HG03045 (cell line): ENCODE measurements at regions not wholly inside any gene's neighbourhood (a gene's known extent, or its start where the extent isn't known, plus 50 kb on each side); places are given as distances from the start of the nearest gene placed in this dataset.

Experiments used
- ATAC-seq: cut with Tn5 transposase; IDR thresholded peaks from one replicate; pipeline ENCODE4 v1.9.1; 2021; ENCODE audit warnings: mild to moderate bottlenecking, moderate library complexity; ENCODE audit not compliant: unreplicated experiment

DNA sequence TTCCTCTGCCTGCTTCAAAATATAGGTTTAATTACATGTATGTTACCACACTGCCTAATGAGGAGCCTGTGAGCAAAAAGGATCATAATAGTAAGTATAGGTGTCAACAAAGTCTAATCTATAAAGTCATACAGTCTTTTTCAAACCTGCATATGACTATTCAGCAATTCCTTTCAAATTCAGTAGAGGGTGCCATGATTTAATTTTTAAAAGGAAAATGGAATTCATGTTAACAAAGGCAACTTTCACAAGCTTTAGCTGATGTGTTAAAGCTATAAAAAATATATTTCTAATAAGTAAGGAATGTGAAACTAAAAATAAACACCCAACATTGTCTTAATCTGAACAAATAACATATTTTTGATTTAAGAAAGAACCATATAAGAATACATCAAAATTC, 52.1 kb downstream of the MPP7 start:
- no peak for ATAC-seq

DNA sequence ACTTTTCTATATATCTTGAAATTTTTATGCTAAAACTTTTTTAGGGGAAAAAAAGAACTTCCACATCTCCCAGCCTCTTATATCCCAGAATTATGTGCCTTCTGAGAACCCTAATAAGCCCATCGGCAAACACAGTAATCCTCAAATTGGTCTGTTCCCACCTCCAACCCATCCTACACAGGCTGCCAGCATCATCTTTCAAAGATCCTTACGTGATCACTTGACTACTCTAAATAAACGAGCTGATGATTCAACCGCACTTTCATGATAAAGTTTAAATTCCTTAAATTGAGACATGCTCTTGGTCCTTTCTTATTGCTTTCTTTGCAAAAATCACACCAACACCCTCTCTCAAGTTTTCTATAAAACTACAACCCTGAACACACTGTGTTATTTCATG, 52.5 kb downstream of the MPP7 start:
- ATAC-seq, result no peak

DNA sequence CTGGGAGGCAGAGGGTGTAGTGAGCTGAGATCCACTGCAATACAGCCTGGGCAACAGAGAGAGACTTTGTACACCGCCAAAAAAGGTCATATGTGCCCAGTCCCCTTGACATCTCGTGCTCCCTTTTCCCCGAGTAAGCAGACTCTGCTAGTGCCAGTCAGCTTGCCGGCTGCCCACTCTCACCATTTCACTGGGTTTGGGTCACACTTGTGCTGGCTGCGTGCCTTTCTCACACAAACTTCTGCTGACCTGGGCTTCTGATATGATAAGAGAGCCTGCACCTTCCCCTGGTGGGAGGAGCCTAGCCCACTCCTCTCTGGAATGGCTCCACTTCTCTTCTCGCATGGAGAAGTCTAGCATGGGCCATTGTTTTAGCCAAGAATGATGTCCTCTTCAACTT, 53.4 kb downstream of the MPP7 start:
- no peak for ATAC-seq

DNA sequence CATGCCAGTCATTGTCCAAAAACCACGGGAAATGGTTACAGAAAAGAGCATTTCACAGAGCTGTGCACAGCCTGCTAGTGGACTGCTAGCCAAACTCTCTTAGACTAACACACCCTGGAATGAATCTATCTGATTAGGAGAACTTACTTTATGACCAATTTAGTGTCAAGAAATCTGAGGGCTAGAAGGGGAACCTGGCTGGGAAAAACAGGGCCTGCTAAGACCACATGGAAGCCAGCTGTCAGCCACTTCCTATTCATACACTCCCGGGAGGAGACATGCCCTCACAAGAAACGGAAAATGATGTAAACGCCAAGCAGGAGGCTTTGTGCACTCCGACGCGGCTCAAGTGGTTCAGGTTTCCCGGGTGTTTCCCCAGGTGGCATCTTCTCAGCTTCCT, 54.8 kb downstream of the MPP7 start:
- no peak for ATAC-seq

DNA sequence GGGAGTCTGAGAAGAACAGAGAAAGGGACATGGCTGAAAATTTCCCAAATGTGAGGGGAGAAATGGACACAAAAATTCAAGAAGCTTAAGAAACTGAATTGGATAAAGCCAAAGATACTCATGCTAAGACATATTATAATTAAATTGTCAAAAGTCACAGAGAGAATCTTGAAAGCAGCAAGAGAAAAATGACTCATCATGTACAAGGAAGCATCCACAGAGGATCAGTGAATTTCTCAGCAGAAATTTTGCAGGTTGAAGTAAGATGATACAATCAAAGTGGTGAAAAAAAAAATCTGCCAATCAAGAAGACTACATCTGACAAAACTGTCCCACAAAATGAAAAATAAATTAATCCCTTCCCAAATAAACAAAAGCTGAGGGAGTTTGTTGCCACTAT, 56.8 kb downstream of the MPP7 start:
- ATAC-seq, result no peak

DNA sequence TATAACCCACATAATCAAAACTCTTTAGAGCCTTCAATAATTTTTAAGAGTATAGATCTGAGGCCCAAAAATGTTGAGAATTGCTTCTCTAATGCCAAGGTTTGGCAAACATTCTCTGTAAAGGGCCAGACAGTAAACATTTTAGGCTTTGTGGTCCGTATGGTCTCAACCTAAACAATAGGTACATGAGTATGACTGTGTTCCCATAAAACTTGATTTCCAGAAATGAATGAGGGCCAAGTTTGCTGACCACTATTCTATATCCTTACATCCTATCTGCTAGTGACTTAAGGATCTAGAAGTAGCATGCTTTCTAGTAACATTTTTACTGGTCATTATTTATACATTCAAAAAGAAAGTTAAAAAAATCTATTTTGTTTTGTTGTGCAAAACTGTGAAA, 58.9 kb downstream of the MPP7 start:
- no peak for ATAC-seq

DNA sequence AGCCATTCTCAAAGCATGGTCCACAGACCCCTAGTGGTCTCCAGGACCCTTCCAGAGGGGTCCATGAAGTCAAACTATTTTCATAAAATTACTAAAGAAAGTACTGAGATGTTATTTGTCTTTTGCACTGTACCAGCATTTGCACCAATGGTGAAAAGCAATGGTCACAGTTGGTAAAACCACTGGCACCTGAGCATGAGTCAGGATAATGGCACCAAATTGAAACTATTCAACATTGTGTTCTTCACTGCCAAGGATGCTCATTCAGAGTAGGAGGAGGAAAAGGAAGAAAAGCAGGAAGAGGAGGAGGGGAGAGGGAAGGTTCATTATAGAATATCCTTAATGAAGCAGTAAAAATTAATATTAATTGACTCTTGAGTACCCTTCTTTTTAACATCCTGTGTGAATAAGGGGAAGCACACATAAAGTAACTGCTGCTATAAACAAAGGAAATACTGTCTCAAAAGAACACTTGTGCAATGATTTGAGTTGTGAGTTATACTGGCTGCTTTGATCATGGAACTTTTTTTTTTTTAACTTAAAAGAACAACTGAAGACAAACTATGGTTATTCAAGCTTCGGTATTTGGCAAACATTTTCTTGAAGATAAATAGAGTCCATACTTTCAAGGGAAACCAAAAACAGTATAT, 60.2 kb downstream of the MPP7 start:
- ATAC-seq, result no peak

DNA sequence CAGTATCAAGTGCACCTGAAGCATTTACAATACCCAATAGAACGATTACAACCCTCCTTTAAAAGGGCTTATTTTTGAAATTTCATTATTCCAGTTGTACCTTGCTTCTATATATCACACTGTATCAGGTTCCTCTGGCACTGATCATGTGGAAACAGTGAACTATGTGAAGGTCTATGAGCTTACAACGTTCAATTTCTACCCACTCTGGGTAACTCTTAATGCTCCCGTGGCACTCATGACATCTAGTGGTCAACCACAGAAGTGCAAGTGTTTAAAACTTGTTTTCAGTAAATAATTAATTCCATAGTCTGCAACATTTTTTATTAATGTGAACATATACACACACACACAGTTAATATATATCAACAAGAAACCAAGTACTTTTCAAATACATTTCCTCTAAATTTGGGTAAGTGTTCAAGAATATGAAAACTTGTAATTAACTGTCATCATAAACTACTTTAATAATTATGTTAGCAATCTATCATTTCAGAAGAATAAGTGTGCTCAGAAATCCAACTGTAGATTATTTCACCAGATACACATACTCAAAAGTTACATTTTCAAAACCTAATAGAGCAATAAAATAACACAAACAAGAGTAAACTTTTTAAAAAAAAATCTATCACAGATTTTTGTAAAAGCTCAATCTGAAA, 61.0 kb downstream of the MPP7 start:
- no peak for ATAC-seq

DNA sequence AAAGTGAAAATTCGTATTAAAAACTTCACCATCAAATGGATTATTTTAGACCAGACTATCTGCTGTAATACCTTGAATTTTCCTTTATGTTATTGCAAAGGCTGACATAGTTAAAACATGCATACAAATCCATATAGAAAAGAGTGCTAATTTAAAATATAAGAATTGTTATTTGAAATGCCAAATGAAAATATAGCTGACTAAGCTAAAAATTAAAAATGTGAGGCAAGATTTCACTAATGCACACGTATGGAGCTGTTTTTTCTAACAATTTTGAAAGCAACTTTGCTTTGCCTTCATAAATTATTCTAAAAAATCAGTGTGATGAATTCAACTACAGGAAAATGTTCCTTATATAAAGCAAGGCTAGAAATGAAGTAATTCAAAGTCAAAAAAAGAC, 62.5 kb downstream of the MPP7 start:
- no peak for ATAC-seq

DNA sequence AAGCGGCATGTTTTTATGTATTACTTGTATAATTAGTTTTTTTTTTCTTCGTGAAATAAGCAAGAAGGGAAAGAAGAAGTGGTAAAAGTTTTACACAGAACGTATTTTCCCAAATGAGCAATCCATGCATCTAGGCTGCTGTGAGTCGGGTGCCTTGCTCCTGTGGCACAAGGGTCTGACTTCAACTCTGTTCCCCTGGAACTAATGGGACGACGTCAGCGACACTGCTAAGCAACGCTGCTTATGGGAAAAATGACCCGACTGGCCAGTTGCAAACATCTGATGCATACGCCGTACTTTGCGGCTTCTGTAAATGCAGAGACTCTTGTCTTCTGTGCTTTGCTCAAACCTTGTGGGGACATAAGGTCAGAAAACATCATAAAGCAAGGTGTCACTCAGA, 66.3 kb downstream of the MPP7 start:
- no peak for ATAC-seq

DNA sequence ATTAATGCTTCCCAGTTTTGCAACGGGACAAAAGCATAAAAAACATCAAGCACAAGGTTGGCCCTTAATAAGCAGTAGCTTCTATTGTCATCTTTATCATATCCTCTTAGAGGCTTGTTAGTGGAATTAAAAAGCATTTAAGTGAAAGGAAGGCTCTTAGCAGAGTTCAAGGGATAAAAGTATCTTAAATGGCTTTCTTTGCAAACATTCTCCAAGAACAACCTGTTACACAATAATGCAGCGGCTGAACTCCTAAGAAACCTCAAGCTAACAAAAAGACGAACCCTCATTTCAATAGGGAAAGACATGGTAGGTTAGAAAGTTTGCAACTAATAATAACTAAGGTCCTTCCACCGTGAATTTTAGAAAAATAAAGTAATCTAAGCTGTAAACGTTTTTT, 82.1 kb downstream of the MPP7 start:
- ATAC-seq, result no peak

DNA sequence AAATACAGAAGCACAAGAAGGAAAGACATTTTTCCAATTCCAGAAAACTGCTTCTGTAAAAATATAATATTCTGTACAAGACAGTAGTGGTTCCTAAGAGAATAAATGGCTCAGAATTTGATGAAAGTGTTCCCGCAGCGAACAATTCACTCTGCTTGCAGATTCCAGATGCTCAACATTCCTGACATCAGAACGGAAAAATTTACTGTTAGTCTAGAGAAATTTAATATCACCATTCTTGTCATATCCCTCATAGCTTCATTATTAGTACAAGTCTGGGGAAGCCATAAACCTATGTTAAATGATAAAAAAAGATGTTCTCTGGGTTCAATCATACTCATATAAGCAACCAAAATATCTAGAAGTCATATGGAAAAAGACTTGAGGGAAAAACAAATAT, 83.6 kb downstream of the MPP7 start:
- no peak for ATAC-seq

DNA sequence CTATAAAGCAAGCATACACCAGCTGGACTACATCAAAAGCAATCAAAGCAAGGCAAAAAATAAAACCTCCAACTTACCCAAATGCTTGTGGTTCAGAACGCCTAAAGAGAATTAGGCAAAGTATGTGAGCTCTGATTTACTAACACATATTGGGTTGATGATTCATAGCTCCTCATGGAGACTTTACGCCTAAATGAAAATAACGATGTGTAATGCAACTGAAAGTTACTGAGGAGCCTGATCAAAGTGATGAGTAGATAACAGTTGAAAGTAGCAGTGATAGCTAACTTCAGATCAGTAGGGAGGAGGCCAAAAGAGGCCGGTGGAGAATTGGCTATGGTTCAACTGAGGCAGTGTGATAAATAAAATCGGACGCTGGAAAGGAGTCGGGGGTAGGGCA, 85.0 kb downstream of the MPP7 start:
- no peak for ATAC-seq

DNA sequence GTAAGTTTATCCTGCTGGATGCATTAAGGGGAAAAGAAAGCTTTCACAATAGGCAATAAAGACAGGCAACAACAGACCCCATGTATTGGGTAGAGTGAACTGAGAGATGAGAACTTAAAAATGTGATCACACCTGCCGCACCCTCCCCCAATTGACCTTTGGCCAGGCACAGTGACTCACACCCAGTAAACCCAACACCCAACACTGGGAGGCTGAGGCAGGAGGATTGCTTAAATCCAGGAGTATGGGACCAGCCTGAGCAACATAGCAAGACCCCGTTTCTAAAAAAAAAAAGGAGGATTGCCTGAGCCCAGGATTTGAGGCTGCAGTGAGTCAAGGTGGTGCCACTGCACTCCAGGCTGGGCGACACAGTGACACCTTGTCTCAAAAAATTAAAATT, 86.9 kb downstream of the MPP7 start:
- ATAC-seq, result no peak

DNA sequence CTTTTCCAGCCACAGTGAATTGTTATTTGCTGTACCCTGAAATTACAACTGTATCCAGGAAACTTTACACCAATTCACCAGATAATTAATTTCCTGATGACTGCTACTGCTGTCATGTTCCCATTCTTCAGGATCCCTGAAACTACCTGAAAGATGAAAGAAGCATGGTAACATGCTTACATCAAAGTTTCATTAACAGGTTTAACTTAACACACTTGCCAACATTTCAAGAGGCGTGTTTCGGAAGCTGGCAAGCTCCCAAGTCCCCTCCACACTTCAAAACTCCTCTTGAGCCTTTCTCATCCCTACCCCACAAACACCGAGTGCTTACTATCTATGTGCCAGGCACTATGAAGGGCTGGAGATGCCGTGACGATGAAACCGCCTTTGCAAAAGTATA, 88.6 kb downstream of the MPP7 start:
- no peak for ATAC-seq

DNA sequence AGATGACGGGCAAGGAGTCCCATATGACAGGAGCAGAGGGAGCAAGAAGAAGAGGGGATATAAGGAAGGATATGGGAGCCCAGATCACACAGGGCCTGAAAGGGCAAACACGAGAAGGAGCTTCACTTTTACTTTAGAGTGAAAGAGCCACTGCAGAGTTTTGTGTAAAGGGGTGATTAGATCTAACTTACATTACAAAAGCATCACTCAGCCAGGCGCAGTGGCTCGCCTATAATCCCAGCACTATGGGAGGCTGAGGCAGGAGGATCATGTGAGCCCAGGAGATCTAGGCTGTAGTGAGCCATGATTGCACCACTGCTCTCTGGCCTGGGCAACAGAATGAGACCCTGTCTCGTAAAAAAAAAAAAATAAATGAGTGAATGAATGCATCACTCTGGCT, 91.1 kb downstream of the MPP7 start:
- no peak for ATAC-seq

DNA sequence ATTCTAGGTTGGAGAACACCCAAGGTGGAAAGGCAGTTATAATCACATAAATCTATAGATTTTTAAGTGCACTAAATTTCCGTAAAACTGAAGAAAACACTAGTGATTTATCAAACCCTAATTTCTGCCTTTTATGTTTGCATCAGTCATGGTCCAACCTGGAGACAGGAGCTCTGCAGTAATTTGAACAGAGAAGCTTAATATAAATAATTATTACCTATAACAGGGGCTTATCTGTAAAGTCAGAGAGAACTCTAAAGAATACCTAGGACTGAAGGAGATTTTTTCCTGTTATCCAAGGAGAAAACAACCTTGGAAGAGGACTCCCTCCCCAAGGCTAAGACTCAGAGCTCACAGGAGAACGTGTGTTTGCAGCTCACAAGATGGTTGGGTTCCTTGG, 95.1 kb downstream of the MPP7 start:
- ATAC-seq, result no peak

DNA sequence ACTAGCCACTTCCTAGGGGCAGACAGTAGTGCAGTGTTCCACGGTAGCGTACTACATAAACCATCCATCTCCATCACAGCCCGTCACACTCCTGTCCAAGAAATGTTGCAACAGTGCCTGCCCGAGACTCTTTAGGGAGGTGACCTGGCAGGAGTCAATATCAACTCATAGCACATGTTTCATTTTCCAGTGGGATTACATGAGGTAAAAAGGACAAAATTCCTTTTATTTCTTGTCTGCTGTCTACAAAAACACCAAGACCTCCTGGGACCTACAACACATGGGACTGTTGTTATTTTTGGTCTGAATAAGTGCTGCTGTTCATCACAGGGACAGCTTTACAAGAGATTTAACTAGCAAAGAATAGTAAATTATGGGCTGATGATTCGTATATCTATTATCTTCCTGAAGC, 99.9 kb downstream of the MPP7 start:
- ATAC-seq, result no peak

DNA sequence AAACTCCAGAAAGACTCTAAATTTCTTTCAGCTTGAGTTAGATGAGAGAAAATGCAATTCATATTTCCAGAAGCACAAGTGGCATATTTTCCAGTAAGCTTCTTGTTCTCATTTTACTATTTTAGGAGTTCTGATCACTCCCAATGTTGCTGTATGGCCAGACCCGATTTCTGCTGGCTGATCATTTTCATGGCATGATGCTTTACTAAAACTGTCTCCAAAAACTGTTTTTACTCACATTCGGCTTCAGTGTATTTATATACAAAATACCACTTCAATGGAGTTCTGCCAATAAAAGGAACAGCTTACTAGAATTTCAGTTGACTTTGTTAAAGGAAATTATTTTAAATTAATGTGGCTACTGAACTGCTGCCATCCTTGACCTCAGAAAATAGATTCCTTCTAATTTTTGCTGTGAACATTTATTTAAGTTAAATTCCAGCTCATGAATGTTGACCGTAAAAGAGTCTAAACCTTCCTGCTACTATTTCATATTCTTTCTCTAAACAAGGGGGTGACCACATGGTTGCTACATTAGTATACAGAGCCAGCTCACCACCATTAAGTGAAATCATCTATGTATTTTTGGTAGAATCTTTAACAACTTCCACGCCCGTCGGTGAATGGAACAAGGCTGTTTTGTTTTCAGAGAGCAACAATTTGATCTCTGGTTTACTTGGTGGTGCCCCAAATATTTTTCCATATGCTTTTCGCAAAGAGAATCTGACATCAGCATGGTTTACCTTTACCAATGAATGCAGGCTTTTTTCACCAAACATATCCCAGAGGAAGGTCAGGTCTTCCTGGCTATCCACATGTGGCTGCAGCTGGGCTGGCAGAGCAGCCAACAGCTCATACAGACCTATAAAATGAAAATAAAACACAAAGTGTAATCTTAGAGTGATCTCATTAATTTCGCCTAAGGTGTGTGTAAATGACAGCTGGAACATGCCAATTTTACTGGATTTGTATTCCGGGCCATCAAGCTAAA, 101.2 kb downstream of the MPP7 start:
- ATAC-seq, result no peak

DNA sequence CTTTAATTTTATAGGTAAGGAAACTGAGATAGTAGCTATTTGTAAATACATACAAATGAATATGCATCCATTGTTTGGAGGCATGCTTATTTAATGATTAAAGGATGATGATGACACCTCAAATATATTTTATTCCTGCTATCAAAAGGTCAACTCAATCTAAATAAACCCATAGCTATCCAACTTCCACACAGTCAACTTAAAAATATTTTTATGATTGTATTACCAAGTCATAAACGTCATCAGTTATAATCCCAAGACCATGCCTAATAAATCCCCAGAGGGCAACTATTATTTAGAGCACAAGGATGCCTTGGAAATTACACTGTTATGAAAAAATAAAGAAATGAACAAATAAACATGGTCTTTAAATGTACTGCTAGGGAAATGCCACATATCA, 102.1 kb downstream of the MPP7 start:
- ATAC-seq, result no peak

DNA sequence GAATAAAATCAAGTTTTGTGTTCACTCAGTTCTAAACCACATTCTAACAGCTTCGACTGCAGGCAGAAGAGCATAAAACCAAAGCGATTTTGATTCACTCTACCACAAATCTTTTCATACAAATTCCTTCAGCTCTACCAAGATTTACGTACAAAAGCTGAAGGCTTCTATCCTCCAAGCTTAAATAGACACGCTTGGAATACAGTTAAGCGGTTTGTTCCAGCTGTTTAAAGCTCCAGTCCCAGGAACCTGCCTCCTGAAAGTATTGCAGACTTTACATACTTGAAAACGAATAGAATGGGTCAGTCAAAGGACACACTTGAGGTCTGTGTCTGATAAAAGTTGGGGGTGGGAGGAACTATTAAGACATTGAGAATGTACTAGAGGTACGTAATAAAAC, 102.9 kb downstream of the MPP7 start:
- no peak for ATAC-seq

DNA sequence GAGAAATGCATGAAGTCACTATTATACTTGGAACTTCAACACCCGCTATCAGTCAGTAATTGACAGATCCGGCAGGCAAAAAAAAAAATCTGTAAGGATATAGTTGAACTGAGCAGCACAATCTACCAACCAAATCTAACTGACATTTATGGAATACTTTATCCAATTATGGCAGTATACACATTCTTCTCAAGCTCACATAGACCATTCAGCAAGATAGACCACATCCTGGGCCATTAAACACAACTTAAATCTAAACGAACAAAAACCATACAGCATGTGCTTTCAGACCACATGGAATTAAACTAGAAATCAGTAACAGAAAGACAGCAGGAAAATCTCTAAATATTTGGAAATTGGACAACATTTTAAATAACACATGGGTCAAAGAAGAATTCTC, 112.7 kb downstream of the MPP7 start:
- ATAC-seq, result no peak
